ENCODE measurements at regions not wholly inside any gene's neighbourhood (a gene's known extent, or its start where the extent isn't known, plus 50 kb on each side); places are given as distances from the start of the nearest gene placed in this dataset.

- Histone ChIP-seq H3K4me3 (no peak overlapping the region), H3K9me3 (no peaks in the 10 kb centered on the region), H3K27ac (no peak overlapping the region), H3K36me3 (no peaks in the 10 kb centered on the region), H3K4me1 (no peaks in the 10 kb centered on the region), H3K27me3 (no peaks in the 10 kb centered on the region)
- DNase-seq, result peak in 1 of 2 donors; percentile 37
- TF ChIP-seq POLR2AphosphoS5 (IDR thresholded peaks at IDR 0.05), result no peak
- TF ChIP-seq CTCF (IDR thresholded peaks at IDR 0.05), result no peak
- no peak for TF ChIP-seq EP300 (IDR thresholded peaks at IDR 0.05)
- TF ChIP-seq POLR2A (IDR thresholded peaks at IDR 0.05), result no peak
- no peak for ATAC-seq (ENCODE audit: low FRiP score in 2 of 2)
- WGBS, 2 donors, result 71 to 72% methylated on average over 10 to 15 of the region's 15 CpGs
Observed at GRCh38 chr2:238963161-238963970, 115.5 kb downstream of the TWIST2 start.

GRCh38 chr2:238963971-238964328, 116.1 kb downstream of the TWIST2 start:
- H3K4me3 ChIP-seq, result no peak overlapping the region
- no peak for DNase-seq
- H3K27ac ChIP-seq, result no peak overlapping the region
- H3K36me3 ChIP-seq, result no peaks in the 10 kb centered on the region
- no peaks in the 10 kb centered on the region for H3K9me3 ChIP-seq
- no peaks in the 10 kb centered on the region for H3K27me3 ChIP-seq
- ATAC-seq (ENCODE audit: low FRiP score in 2 of 2), result no peak
- H3K4me1 ChIP-seq, result no peaks in the 10 kb centered on the region
- TF ChIP-seq POLR2AphosphoS5 (IDR thresholded peaks at IDR 0.05) (no peak), EP300 (IDR thresholded peaks at IDR 0.05) (no peak), POLR2A (IDR thresholded peaks at IDR 0.05) (no peak), CTCF (IDR thresholded peaks at IDR 0.05) (no peak)
- whole genome bisulfite sequencing, 2 donors, result 66 to 86% methylated on average over 2 of the region's 2 CpGs

GRCh38 chr2:238964544-238965067, 116.7 kb downstream of the TWIST2 start:
- no peak overlapping the region for H3K27ac ChIP-seq
- H3K36me3 ChIP-seq, result no peaks in the 10 kb centered on the region
- TF ChIP-seq POLR2AphosphoS5 (IDR thresholded peaks at IDR 0.05) (no peak), CTCF (IDR thresholded peaks at IDR 0.05) (no peak), EP300 (IDR thresholded peaks at IDR 0.05) (no peak), POLR2A (IDR thresholded peaks at IDR 0.05) (no peak)
- no peak for ATAC-seq (ENCODE audit: low FRiP score in 2 of 2)
- WGBS, 2 donors, result 60 to 79% methylated on average over 12 of the region's 12 CpGs
- no peaks in the 10 kb centered on the region for H3K27me3 ChIP-seq
- H3K4me1 ChIP-seq, result no peaks in the 10 kb centered on the region
- H3K9me3 ChIP-seq, result no peaks in the 10 kb centered on the region
- H3K4me3 ChIP-seq, result no peak overlapping the region
- DNase-seq, result peak in 1 of 2 donors; percentile 48

- Histone ChIP-seq H3K9me3 (no peaks in the 10 kb centered on the region), H3K27ac (no peak overlapping the region), H3K36me3 (no peaks in the 10 kb centered on the region), H3K27me3 (no peaks in the 10 kb centered on the region), H3K4me1 (no peaks in the 10 kb centered on the region), H3K4me3 (no peak overlapping the region)
- DNase-seq, result peak in 1 of 2 donors; percentile 47
- TF ChIP-seq POLR2AphosphoS5 (IDR thresholded peaks at IDR 0.05) (no peak), POLR2A (IDR thresholded peaks at IDR 0.05) (no peak), EP300 (IDR thresholded peaks at IDR 0.05) (no peak)
- WGBS, 2 donors, result 79 to 83% methylated on average over 17 to 18 of the region's 18 CpGs
- ATAC-seq (ENCODE audit: low FRiP score in 2 of 2), result no peak
Observed at GRCh38 chr2:238965371-238966071, 117.6 kb downstream of the TWIST2 start.
